Activated naive CD4-positive, alpha-beta T cell treated with anti-CD3 and anti-CD28 coated beads, Interleukin-2, amount 50 U/mL, for 72 hours (primary cell): ENCODE measurements at regions not wholly inside any gene's neighbourhood (a gene's known extent, or its start where the extent isn't known, plus 50 kb on each side); places are given as distances from the start of the nearest gene placed in this dataset.

Experiments used
- ATAC-seq, 2 donors: fragments of 150-1000 bp; cut with Tn5 transposase; 2 replicates each; pipeline ENCODE4 v1.10.0; 2021; ENCODE audit warnings: mild to moderate bottlenecking in 2 of 2, moderate library complexity in 2 of 2
- DNase-seq, 2 donors: peaks; one replicate each; pipeline ENCODE4 v3.0.0; 2021 to 2022; ENCODE audit warnings: low spot score in 2 of 2
- H3K27ac Mint-ChIP-seq, 2 donors: one replicate each; pipeline ENCODE4 v1.8.0; 2022; ENCODE audit warnings: mild to moderate bottlenecking in 2 of 2, mixed read lengths in 2 of 2
- H3K36me3 Mint-ChIP-seq, 2 donors: one replicate each; pipeline ENCODE4 v1.8.0; 2022; ENCODE audit warnings: mixed read lengths in 2 of 2
- H3K9me3 Mint-ChIP-seq, 2 donors: one replicate each; pipeline ENCODE4 v1.8.0; 2022; ENCODE audit warnings: mixed read lengths in 2 of 2

DNA sequence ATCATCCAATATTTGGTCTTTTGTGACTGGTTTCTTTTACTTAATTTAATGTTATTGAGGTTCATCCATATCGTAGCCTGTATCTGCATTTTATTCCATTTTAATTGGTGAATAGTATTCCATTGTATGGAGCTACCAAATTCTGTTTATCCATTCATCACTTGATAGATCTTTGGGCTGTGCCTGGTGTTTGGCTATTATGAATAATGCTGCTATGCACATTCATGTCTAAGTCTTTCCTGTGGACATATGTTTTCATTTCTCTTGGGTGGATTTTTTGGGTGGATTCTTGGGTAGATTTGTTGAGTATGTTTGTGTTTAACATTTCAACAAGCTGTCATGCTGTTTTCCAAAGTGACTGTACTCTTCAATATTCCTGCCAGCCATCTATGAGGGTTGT is 52.5 kb upstream of the NEDD4L start:
- H3K36me3 Mint-ChIP-seq: no peaks in the 10 kb centered on the region
- no peak for DNase-seq
- H3K9me3 Mint-ChIP-seq: no peaks in the 10 kb centered on the region
- ATAC-seq: no peak
- no peak overlapping the region for H3K27ac Mint-ChIP-seq

DNA sequence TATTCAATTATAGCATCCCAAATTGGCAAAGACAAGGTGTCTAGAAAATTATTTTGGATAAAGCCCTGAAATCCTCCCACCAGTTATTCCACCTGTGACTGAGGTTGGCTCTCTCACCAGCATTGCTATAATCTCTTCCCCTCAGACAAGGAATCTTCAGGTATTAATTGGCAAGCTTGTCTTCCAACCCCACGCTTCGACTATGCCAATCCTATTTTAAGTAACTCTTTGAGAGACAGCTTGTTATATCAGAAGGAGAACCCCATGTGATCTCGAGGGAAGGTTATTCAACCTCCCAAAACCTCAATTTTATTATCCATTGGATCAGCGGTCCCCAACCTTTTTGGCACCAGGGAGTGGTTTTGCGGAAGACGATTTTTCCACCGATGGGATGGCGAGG is 54.5 kb upstream of the NEDD4L start:
- ATAC-seq (no peak), DNase-seq (no peak)
- no peak overlapping the region for H3K27ac Mint-ChIP-seq
- H3K9me3 Mint-ChIP-seq: no peaks in the 10 kb centered on the region
- no peaks in the 10 kb centered on the region for H3K36me3 Mint-ChIP-seq

DNA sequence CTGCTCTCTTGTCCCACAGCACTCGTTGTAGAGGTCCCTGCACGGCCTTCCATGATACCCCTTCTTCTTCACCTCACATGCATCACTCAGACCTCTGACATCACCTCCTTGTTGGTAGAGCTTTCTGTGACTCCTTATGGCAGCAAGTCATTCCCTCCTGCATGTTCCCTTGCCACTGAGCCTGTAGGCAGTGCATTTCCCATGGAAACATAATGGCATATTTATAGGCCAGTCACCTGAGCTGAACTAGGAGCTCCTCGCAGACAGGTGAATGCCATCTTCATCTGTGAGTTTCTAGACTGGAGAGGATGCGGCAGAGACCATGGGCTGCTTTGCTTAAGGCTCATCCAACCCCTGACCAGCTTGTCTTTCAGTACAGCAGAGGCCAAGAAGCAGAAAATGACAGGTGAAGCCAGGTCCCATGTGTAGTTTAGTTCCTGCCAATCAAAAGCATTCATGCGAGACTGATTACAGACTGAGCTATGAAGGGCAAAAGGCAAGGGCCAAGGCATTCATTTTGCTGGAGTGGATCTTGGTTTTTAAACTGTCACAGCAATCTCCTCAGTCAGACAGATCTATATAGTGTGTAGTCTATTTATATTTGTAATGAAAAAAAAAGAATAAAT is 59.4 kb upstream of the NEDD4L start:
- DNase-seq (no peak), ATAC-seq (no peak)
- Mint-ChIP-seq H3K36me3 (no peaks in the 10 kb centered on the region), H3K27ac (no peak overlapping the region), H3K9me3 (no peaks in the 10 kb centered on the region)

DNA sequence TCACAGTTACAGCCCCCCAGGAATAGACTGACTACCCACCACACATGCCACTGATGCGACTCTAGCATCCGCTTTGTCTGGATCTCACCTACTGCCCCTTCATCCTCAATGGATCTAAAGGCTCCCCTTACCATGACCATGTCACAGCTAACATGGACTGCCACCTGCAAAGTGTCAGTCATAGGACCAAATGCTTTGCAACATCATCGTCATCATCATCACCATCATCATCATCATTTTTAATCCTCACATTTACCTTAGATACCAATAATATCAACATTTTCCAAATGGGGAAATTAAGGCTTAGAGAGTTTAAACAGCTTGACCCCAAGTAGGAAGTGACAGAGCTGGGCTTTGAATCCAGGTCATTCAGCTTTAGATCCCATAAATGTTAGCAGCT is 60.1 kb upstream of the NEDD4L start:
- no peaks in the 10 kb centered on the region for H3K36me3 Mint-ChIP-seq
- no peak for ATAC-seq
- DNase-seq: no peak
- H3K27ac Mint-ChIP-seq: no peak overlapping the region
- no peaks in the 10 kb centered on the region for H3K9me3 Mint-ChIP-seq

DNA sequence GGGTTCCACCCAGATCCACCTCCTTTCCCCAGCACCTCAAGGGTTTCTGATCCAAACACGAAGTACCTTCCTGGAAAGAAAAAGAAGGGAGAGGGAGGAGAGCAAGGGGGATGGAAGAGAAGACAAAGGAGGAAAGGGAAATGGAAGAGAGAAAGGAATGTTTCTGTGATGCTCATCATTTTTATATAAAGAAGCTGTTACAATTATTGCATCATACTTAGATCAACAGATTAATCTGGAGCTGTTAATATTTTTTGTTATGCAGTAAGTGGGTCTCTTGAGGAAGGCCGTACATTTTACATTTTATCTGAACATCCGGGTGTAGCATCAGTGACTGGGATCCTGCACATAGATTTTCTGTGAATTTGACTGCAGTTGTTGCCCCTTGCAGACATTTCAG is 60.6 kb upstream of the NEDD4L start:
- H3K36me3 Mint-ChIP-seq: no peaks in the 10 kb centered on the region
- ATAC-seq (no peak), DNase-seq (no peak)
- no peak overlapping the region for H3K27ac Mint-ChIP-seq
- H3K9me3 Mint-ChIP-seq: no peaks in the 10 kb centered on the region

DNA sequence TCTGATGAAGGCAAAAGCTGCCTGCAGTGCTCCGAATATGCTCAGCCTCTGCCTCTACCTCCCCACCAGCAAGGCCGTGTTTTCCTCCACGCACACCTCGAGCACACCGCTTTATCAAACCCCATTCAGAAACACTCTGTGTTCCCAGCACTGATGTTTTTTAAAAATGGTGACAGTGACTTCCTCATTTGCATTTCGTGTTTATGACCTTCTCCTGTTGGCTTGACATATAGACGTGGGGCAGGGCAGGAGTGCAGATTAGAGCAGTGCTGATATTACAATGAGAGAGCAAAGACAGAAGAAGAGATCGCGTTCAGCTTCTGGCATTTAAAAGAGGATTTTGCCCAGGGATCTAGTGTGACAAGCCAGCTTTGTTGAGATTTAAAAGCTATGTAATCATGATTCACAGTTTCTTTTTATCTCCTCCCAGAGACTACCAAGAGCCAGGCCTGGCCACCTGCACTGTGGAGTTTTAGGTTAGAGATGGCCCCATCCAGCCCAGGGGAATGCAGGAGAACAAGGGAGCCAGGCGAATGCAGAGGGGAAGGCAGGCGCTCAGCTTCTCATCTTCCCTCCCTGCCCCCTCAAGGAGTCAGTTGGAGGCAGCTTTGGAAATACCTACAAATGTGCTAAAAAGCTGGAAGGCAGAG is 61.5 kb upstream of the NEDD4L start:
- Mint-ChIP-seq H3K36me3 (no peaks in the 10 kb centered on the region), H3K9me3 (no peaks in the 10 kb centered on the region), H3K27ac (no peak overlapping the region)
- DNase-seq (no peak), ATAC-seq (no peak)

DNA sequence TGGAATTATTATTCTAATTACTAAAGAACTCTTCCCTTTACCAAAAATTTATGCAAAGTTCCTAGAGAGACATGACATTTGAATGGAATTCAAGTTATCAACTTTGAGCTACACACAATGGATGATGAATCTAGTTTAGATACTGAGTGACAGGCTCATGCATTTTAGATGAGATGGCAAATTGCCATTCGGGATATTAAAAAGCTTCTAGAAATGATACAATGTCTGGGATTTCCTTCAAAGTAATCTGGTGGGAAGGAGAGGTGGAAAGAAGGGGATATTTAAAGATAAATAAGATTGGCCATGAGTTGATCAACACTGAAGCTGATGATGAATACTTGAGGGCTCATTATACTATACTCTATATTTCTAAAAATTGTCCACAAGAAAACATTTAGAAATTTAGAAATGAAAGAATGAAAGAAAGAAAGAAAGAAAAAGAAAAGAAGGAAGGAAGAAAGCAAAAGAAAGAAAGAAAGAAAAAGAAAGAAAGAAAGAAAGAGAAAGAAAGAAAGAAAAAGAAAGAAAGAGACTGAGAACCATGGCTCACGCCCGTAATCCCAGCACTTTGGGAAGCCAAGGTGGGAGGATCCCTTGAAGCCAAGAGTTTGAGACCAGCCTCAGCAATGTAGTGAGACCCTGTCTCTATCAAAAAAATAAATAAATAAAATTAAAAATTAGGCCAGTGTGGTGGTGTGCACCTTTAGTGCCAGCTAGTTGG is 62.6 kb upstream of the NEDD4L start:
- H3K27ac Mint-ChIP-seq: no peak overlapping the region
- no peak for DNase-seq
- H3K36me3 Mint-ChIP-seq: no peaks in the 10 kb centered on the region
- ATAC-seq: no peak
- H3K9me3 Mint-ChIP-seq: no peaks in the 10 kb centered on the region

DNA sequence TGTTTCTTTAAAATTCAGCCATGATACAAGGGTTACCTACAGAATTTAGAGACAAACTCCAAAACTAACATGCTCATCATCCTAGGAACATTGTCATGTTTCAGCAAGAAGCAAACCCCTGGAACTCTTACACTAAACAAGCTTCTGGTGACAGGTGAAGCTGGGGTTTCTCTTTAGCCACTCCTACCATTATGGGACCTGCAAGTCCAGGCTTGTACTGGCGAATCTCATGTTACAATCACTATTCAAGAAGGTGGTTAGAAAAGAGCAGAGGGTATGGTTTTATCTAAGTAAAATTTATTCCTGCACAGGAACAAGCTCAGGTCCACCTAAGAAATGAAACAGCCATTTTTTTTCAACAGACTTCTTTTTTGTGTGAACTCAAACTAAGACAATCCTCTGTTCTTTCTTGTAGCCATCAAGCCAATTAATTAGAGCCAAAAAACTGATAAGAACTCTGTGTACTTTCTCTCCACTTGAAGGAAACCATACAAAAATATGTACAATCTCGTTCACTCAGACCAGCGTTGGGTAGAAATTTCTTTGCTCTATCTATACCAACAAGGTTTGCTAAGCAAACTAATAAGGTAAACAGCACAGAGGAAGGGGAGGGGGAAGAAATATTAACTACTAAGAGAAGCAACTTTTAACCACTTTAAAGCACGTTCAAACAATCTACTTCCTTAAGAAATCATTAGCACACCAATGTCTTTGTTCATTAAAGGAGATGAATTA is 63.3 kb upstream of the NEDD4L start:
- Mint-ChIP-seq H3K36me3 (no peaks in the 10 kb centered on the region), H3K9me3 (no peaks in the 10 kb centered on the region), H3K27ac (no peak overlapping the region)
- DNase-seq (no peak), ATAC-seq (no peak)

DNA sequence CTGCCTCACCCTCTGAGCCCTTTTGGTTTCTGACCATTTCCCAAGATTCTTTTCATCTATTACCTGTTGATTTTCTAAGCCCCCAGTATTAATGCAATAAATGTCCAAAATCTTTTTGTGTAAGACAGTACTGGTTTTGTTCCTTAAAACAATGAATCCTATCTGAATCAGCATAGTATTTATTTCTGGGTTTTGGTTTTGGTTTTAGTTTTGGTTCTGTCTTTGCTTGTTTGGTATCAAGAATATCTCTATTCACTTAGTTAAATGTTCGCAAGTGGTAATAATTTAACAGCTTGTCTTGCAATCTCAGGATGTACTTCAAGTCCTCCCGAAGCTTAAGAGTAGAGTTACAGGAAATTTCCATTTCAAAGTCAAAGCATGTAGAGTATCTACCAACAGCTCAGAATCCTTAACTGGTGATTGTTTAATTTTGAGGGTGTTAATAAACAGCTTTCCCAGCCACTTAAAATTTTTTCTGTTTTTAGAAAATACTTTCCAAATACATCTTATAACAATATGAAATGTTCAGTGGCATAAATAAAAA is 67.7 kb upstream of the NEDD4L start:
- Mint-ChIP-seq H3K27ac (no peak overlapping the region), H3K36me3 (no peaks in the 10 kb centered on the region)
- DNase-seq: no peak

DNA sequence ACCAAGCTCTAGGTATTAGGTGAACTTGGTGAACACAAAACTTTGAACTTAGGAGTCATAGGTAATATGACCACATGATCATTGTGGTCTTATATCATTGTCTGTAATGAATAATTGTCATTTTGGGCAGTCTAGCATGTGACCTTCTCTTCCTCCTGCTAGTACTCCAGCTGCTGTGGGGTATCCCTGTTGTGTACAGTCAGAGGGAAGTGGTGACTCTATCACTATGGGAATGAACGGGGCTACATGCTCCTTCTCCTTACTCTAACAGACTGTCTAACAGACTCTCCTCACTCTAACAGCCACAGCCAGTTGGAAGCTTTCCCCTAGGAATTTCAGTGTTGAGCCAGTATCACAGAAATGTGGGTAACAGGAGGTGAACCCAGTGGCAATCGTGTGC is 68.2 kb upstream of the NEDD4L start:
- no peaks in the 10 kb centered on the region for H3K36me3 Mint-ChIP-seq
- H3K9me3 Mint-ChIP-seq: no peaks in the 10 kb centered on the region
- no peak overlapping the region for H3K27ac Mint-ChIP-seq
- peak in 1 of 2 donors; percentile 38 for ATAC-seq
- DNase-seq: no peak

More for the DNA sequence above, 67.7 kb upstream of the NEDD4L start:
- ATAC-seq: no peak
- H3K9me3 Mint-ChIP-seq: no peaks in the 10 kb centered on the region

DNA sequence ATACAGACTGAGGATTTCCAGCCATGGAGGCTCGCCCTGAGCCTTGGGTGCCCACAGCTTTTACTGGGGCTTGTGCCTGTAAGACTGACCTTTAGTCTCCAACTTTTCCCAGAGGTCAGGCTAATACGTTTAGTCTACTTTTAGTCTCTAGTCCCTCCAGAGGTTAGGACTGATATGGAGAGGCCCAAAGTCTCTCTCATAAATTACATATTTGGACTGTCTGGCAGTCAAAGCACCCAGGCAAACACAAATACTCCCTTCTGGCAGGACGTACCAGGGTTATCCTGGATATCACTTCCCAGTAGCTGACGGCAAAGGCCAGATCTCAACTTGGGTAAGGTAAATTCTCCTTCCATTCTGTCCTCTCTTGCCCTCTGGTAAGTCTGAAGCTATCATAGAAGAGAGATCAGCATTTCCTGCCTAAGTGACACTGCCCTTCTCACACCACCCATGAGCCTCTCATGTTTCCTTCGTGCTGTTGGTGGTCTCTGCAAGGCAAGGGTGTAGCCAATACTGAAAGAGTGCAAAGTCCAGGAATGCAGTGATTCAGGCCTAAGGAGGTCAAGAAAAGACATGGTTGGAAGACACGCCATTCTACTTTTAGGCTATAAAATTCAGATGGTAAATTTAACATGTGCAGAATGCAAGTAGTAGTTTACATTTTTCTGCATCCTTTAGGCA is 69.3 kb upstream of the NEDD4L start:
- ATAC-seq: no peak
- no peaks in the 10 kb centered on the region for H3K9me3 Mint-ChIP-seq
- no peak overlapping the region for H3K27ac Mint-ChIP-seq
- no peak for DNase-seq
- no peaks in the 10 kb centered on the region for H3K36me3 Mint-ChIP-seq

DNA sequence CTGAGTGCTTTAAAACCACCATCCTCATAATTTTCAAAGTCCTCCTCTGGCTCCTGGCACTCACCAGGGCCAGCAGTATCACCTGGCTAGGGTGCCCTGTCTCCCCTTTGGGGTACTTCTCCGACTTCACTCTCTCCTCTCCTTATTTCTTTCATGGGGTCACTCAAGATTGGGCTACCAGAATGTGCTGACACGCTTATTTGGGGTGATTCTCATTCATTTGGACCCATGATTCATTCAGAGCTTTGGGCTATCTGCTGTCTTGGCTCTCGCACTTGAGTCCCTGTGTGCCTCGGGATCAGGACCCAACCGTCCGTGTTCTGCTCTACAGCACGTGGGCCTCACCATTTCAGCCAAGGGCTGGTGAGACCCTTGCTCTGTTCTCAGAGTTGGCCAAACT is 70.1 kb upstream of the NEDD4L start:
- Mint-ChIP-seq H3K9me3 (no peaks in the 10 kb centered on the region), H3K27ac (no peak overlapping the region), H3K36me3 (no peaks in the 10 kb centered on the region)
- DNase-seq (no peak), ATAC-seq (no peak)

DNA sequence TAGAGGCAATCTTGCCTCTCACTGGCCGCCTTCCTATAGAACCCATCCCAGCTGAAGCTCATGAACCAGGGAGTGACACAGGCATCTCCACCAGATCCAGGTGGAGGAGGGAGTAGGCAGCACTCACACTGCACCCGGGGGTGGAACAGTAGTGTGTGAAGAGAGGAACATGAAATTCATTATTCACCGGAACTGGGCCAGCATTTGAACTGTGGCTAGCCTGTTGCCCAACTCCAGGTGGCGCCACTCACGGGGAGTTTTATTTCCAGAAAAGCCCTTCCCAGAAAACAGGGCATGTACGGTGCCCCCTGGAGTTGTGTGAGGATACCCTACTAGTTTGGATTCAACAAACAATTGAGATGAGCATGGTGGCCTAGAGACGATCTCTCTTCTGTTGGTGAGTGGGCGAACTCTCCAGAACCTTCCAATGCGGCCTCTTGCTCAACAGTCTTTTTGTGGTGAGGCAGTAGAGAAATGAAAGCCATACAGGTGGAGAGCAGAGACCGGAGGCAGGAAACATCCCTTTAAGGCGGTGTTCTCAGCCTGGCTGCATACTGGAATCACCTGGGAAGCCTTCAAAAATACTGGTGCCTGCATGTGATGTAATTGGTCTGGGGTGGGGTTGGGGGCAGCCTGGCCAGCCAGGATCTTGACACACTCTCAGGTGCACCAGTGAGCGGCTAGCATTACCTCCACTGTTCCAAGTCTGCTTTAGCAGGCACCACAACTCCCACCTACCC is 73.5 kb upstream of the NEDD4L start:
- no peak for ATAC-seq
- no peaks in the 10 kb centered on the region for H3K36me3 Mint-ChIP-seq
- H3K9me3 Mint-ChIP-seq: no peaks in the 10 kb centered on the region
- H3K27ac Mint-ChIP-seq: no peak overlapping the region
- no peak for DNase-seq

DNA sequence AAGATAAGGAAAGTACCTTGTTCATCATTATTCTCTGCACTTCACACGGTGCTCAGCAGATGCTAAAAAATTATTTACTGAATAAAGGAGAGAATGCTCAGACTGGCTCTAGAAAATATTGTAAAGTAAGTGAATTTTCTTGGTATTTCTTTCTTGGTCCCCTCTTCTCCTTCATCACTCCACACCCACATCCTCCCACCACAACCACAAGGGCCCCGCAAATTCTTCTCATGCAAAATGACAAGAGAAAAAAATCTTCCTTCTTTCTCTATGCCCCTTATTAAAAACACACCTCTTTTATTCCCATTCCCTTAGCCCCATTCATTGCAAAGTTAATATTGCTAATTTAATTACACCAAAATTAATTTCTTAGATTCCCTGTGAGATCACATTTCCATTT is 74.2 kb upstream of the NEDD4L start:
- Mint-ChIP-seq H3K27ac (peak overlapping the region in 1 of 2 donors; percentile 66), H3K36me3 (no peaks in the 10 kb centered on the region), H3K9me3 (no peaks in the 10 kb centered on the region)
- DNase-seq: no peak
- ATAC-seq: no peak

DNA sequence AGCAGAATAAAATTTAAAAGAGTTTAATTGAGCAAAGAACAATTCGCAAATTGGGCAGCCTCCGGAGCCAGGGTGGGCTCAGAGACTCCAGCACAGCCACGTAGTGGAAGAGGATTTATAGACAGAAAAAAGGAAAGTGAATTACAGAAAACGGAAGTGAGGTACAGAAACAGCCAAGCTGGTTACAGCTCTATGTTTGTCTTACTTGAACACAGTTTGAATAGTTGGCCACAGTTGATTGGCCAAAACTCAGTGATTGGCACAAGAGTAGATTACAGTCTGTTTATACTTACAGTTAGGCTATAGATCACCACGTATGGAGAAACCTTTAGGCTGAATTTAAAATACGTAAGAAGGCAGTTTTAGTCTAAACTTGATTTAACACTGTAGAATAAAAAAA is 78.8 kb upstream of the NEDD4L start:
- Mint-ChIP-seq H3K9me3 (no peaks in the 10 kb centered on the region), H3K36me3 (no peaks in the 10 kb centered on the region), H3K27ac (no peak overlapping the region)
- no peak for DNase-seq
- no peak for ATAC-seq

DNA sequence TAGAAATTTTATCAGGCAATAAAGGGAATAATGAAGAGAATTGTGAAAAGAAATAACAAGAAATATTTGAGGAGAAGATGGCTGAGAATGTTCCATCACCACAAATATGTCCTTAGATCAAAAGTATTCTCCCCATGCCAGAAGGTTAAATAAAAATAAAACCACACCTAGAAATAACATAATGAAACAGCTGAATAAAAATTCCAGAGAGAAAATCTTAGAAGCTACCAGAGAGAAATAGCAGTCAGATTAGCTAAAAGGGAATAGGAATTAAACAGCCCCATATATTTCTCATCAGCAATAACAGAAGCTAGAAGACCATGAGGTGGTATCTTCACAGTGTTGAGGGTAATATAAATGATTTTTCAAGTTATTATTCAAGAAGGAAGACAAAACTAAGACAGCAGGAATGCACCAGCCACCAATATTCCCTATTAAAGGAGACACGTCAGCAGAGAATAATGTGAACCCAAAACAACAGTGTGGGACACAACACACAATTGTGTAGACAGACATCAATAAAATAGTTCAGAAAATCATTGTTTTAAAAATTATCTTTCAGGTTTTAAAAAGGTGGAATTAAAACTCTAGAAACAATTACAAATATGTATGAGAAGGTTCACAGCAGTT is 82.0 kb upstream of the NEDD4L start:
- no peak for DNase-seq
- Mint-ChIP-seq H3K36me3 (no peaks in the 10 kb centered on the region), H3K27ac (no peak overlapping the region), H3K9me3 (no peaks in the 10 kb centered on the region)
- no peak for ATAC-seq
